Trophoblast cell (in vitro differentiated cells and primary cell): ENCODE measurements at regions not wholly inside any gene's neighbourhood (a gene's known extent, or its start where the extent isn't known, plus 50 kb on each side); places are given as distances from the start of the nearest gene placed in this dataset.

Experiments
- DNase-seq, 2 donors: peaks; one replicate each; pipeline ENCODE4 v3.0.0-alpha.2; 2016
- H2AFZ ChIP-seq: 2 replicates; pipeline ENCODE4 v1.6.1; 2013; ENCODE audit warnings: low read length, moderate library complexity, mild to moderate bottlenecking; ENCODE audit not compliant: insufficient read depth, poor library complexity
- H2AK5ac ChIP-seq: 2 replicates; pipeline ENCODE4 v1.6.1; 2013; ENCODE audit warnings: mild to moderate bottlenecking, low read length
- H2BK120ac ChIP-seq: 2 replicates; pipeline ENCODE4 v1.6.1; 2013; ENCODE audit warnings: low read length, mild to moderate bottlenecking, moderate library complexity; ENCODE audit not compliant: insufficient read depth, poor library complexity
- H2BK12ac ChIP-seq: 2 replicates; pipeline ENCODE4 v1.6.1; 2013; ENCODE audit warnings: mild to moderate bottlenecking, low read length, moderate library complexity
- H2BK5ac ChIP-seq: 2 replicates; pipeline ENCODE4 v1.6.1; 2013; ENCODE audit warnings: low read length, low read depth, moderate library complexity, mild to moderate bottlenecking; ENCODE audit not compliant: poor library complexity
- H3K14ac ChIP-seq: 2 replicates; pipeline ENCODE4 v1.6.1; 2013; ENCODE audit warnings: mild to moderate bottlenecking, low read length
- H3K18ac ChIP-seq: 2 replicates; pipeline ENCODE4 v1.6.1; 2013; ENCODE audit warnings: mild to moderate bottlenecking, low read length
- H3K23ac ChIP-seq: 2 replicates; pipeline ENCODE4 v1.6.1; 2013; ENCODE audit warnings: low read length
- H3K27ac ChIP-seq: 2 replicates; pipeline ENCODE4 v1.5.1; 2013; ENCODE audit warnings: low read depth, mild to moderate bottlenecking, inconsistent platforms, low read length, moderate library complexity
- H3K27me3 ChIP-seq: 2 replicates; pipeline ENCODE4 v1.6.1; 2013; ENCODE audit warnings: inconsistent platforms, mild to moderate bottlenecking, low read length, moderate library complexity; ENCODE audit not compliant: insufficient read depth
- H3K36me3 ChIP-seq, 2 experiments: 1 replicate in 1 of 2; 2 replicates in 1 of 2; pipeline ENCODE4 v1.6.1; 2013; ENCODE audit warnings: low read length in 2 of 2, mild to moderate bottlenecking in 2 of 2, moderate library complexity in 1 of 2; ENCODE audit not compliant: insufficient read depth in 2 of 2, control insufficient read depth in 1 of 2
- H3K4ac ChIP-seq: 2 replicates; pipeline ENCODE4 v1.6.1; 2013; ENCODE audit warnings: low read depth, mild to moderate bottlenecking, low read length, moderate library complexity
- H3K4me1 ChIP-seq, 2 experiments: 1 replicate in 1 of 2; 2 replicates in 1 of 2; pipeline ENCODE4 v1.6.1; 2013; ENCODE audit warnings: low read length in 2 of 2, mild to moderate bottlenecking in 2 of 2, moderate library complexity in 1 of 2; ENCODE audit not compliant: insufficient read depth in 2 of 2, control insufficient read depth in 1 of 2
- H3K4me2 ChIP-seq: 2 replicates; pipeline ENCODE4 v1.6.1; 2013; ENCODE audit warnings: inconsistent platforms, mild to moderate bottlenecking, low read length, moderate library complexity
- H3K4me3 ChIP-seq: 2 replicates; pipeline ENCODE4 v1.5.1; 2013; ENCODE audit warnings: mild to moderate bottlenecking, low read depth, low read length, inconsistent platforms
- H3K79me1 ChIP-seq: one replicate; pipeline ENCODE4 v1.6.1; 2013; ENCODE audit warnings: low read length
- H3K79me2 ChIP-seq: 2 replicates; pipeline ENCODE4 v1.6.1; 2013; ENCODE audit warnings: low read length, mild to moderate bottlenecking; ENCODE audit not compliant: control insufficient read depth, insufficient read depth, poor library complexity
- H3K9ac ChIP-seq: 2 replicates; pipeline ENCODE4 v1.6.1; 2013; ENCODE audit warnings: mild to moderate bottlenecking, low read length
- H3K9me3 ChIP-seq: 2 replicates; pipeline ENCODE4 v1.6.1; 2013; ENCODE audit warnings: low read depth, mild to moderate bottlenecking, control low read depth, inconsistent platforms, low read length; ENCODE audit not compliant: insufficient read depth
- H4K12ac ChIP-seq: 2 replicates; pipeline ENCODE4 v1.6.1; 2013; ENCODE audit warnings: low read depth, mild to moderate bottlenecking, low read length, moderate library complexity
- H4K8ac ChIP-seq: 2 replicates; pipeline ENCODE4 v1.6.1; 2013; ENCODE audit warnings: low read depth, mild to moderate bottlenecking, low read length, moderate library complexity
- H4K91ac ChIP-seq: one replicate; pipeline ENCODE4 v1.6.1; 2013; ENCODE audit warnings: low read depth, mild to moderate bottlenecking, low read length, moderate library complexity
- WGBS: extraction: QIAGEN DNeasy Blood & Tissue Kit; methylation state at CpG from one replicate; pipeline ENCODE4 v1.1.7; 2013; ENCODE audit warnings: missing lambda C conversion rate; ENCODE audit not compliant: insufficient read length, insufficient coverage; ENCODE audit errors: extremely low coverage; 5-methylcytosine and 5-hydroxymethylcytosine counted together

DNA sequence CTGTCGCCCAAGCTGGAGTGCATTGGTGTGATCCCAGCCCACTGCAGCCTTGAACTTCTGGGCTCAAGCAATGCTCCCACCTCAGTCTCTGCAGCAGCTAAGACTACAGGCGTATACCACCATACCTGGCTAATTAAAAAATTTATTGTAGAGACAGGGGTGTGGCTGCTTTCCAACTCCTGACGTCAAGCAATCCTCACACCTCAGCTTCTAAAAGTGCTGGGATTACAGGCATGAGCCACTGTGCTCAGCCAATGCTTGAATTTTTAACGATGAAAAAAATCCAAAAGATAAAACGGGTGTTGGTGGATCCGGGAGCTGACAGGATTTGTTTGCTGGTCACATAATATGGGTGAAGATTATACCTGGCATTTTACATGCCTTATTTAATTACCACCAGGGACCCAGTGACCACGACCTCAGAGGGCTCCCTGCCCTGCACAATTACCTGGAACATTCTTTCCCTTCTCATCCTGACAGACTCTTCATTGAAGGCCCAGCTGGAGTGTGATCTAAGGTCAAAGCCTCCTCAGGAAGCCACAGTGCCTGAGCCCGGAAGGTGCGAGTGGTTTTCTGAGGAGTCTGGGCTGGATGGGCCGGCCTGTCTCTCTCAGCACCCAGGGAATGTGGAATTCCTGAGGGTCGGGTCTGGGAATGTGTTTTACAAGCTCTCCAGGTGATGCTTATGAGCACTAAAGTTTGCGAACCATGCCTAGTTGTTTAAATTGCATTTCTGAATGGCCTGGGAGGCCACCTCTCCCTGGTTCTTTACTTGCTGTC is 193.3 kb downstream of the USP12 start:
- Histone ChIP-seq H2BK12ac (no peak overlapping the region), H3K27me3 (no peaks in the 10 kb centered on the region), H2BK120ac (no peak overlapping the region), H3K4me3 (no peak overlapping the region), H3K14ac (no peak overlapping the region), H3K27ac (no peak overlapping the region), H4K91ac (no peak overlapping the region), H4K8ac (no peak overlapping the region), H2AFZ (no peak overlapping the region), H3K4me1 (peaks cover 10 to 14% of the 10 kb centered on the region in 2 experiments), H3K9ac (no peak overlapping the region), H4K12ac (no peak overlapping the region), H3K79me1 (peaks cover 2% of the 10 kb centered on the region), H3K79me2 (no peaks in the 10 kb centered on the region), H3K36me3 (no peaks in the 10 kb centered on the region), H2AK5ac (no peak overlapping the region), H2BK5ac (no peak overlapping the region), H3K9me3 (peaks cover 1% of the 10 kb centered on the region), H3K4ac (no peak overlapping the region), H3K4me2 (no peak overlapping the region), H3K18ac (no peak overlapping the region), H3K23ac (no peak overlapping the region)
- no CpG with 5 or more reads among the region's 12 CpGs for WGBS
- DNase-seq, result no peak

DNA sequence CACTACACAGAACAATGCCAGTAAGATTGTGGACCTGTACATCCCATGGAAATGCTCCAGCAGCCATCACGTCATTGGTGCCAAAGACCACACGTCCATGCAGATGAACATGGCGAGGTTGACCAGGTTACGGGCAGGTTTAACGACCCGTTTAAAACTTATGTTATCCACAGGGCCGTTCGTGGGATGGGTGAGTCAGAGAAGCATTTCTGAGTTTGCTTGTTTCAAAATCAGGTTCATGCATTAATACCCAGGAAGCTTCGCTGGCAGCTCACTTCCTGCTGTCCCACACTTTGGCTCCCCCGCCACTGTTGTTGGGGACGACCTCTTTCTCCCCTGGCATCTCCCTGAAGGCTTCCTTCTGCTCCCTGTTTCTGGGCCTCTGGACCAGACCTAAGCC is 194.1 kb downstream of the USP12 start:
- Histone ChIP-seq H3K4ac (no peak overlapping the region), H3K4me2 (no peak overlapping the region), H3K23ac (no peak overlapping the region), H3K27me3 (no peaks in the 10 kb centered on the region), H3K27ac (no peak overlapping the region), H2AFZ (no peak overlapping the region), H3K9ac (no peak overlapping the region), H4K12ac (no peak overlapping the region), H2AK5ac (no peak overlapping the region), H4K91ac (no peak overlapping the region), H2BK5ac (no peak overlapping the region), H3K36me3 (no peaks in the 10 kb centered on the region), H3K79me2 (no peaks in the 10 kb centered on the region), H3K4me1 (peaks cover 10 to 14% of the 10 kb centered on the region in 2 experiments), H3K4me3 (no peak overlapping the region), H3K14ac (no peak overlapping the region), H3K9me3 (peaks cover 2% of the 10 kb centered on the region), H2BK12ac (no peak overlapping the region), H3K79me1 (peaks cover 2% of the 10 kb centered on the region), H2BK120ac (no peak overlapping the region), H3K18ac (no peak overlapping the region), H4K8ac (no peak overlapping the region)
- DNase-seq, result no peak
- WGBS, result no CpG with 5 or more reads among the region's 11 CpGs

DNA sequence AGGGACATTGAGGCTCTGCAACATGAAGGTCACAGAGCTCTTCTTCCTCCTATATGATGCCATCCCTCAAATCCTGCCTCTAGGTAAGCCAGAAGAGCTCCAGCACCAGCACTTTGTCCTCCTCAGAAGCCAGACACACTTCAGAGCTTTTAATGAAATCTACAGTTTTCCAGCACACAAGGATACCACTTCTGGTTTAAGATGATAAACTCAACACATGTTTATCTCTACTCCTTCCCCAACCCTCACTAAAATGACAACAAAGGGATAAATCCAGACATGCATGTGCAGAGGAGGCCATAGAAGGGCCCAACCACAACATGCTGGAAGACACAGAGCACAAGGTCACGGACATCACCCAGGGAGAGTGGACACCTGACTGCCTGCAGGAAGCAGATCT is 195.3 kb downstream of the USP12 start:
- Histone ChIP-seq H4K8ac (no peak overlapping the region), H2BK5ac (no peak overlapping the region), H3K27ac (no peak overlapping the region), H2BK12ac (no peak overlapping the region), H3K18ac (no peak overlapping the region), H3K4me1 (peaks cover 10 to 11% of the 10 kb centered on the region in 2 experiments), H3K4me2 (no peak overlapping the region), H3K14ac (no peak overlapping the region), H3K23ac (no peak overlapping the region), H3K27me3 (no peaks in the 10 kb centered on the region), H3K4ac (no peak overlapping the region), H4K12ac (no peak overlapping the region), H3K9ac (no peak overlapping the region), H3K79me2 (no peaks in the 10 kb centered on the region), H2BK120ac (no peak overlapping the region), H2AK5ac (no peak overlapping the region), H3K9me3 (peaks cover 2% of the 10 kb centered on the region), H4K91ac (no peak overlapping the region), H2AFZ (no peak overlapping the region), H3K79me1 (no peaks in the 10 kb centered on the region), H3K4me3 (no peak overlapping the region), H3K36me3 (no peaks in the 10 kb centered on the region)
- DNase-seq, result no peak
- whole genome bisulfite sequencing, result no CpG with 5 or more reads among the region's 1 CpG

DNA sequence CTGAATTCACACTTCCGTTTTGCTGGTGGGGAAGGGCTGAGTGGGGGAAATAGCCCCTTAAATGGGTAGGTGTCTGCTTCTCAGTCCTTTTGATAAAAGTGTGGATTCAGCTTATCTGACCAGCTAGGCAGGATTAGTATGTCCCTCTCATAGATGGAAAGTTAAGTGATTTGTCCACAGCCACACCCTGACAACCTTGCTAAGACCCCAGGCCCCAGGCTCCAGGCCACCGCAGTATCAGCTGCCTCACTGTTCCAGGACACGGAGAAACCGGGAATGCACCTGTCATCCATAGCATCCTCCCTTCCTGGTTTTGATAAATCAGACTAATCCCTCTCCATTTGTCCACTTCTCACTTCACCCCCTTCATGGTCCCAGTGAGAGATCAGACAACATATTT is 197.7 kb downstream of the USP12 start:
- H2BK12ac ChIP-seq, result no peak overlapping the region
- no peak overlapping the region for H4K12ac ChIP-seq
- H3K79me1 ChIP-seq, result no peaks in the 10 kb centered on the region
- H3K9ac ChIP-seq, result no peak overlapping the region
- H2BK120ac ChIP-seq, result no peak overlapping the region
- H3K14ac ChIP-seq, result no peak overlapping the region
- no peaks in the 10 kb centered on the region for H3K79me2 ChIP-seq
- H2AFZ ChIP-seq, result no peak overlapping the region
- no peak overlapping the region for H3K4ac ChIP-seq
- H3K9me3 ChIP-seq, result peaks cover 2% of the 10 kb centered on the region
- WGBS, result no CpG with 5 or more reads among the region's 4 CpGs
- no peak overlapping the region for H4K8ac ChIP-seq
- no peak for DNase-seq
- no peaks in the 10 kb centered on the region for H3K36me3 ChIP-seq
- H4K91ac ChIP-seq, result no peak overlapping the region
- peaks cover 6% of the 10 kb centered on the region in 2 experiments for H3K4me1 ChIP-seq
- no peak overlapping the region for H2AK5ac ChIP-seq
- H2BK5ac ChIP-seq, result no peak overlapping the region
- no peak overlapping the region for H3K23ac ChIP-seq
- H3K4me3 ChIP-seq, result no peak overlapping the region
- H3K4me2 ChIP-seq, result no peak overlapping the region
- no peaks in the 10 kb centered on the region for H3K27me3 ChIP-seq
- H3K18ac ChIP-seq, result no peak overlapping the region
- no peak overlapping the region for H3K27ac ChIP-seq
